OCI-LY1 (cell line): ENCODE measurements at regions not wholly inside any gene's neighbourhood (a gene's known extent, or its start where the extent isn't known, plus 50 kb on each side); places are given as distances from the start of the nearest gene placed in this dataset.

Experiments
- H2AFZ ChIP-seq: fragments of 200-600 bp; sonication (generic), shearing (Covaris generic); 2 replicates; pipeline ENCODE4 v1.6.0; 2014; ENCODE audit warnings: antibody characterized with exemption, mild to moderate bottlenecking, low read length
- H3F3A ChIP-seq: fragments of 200-600 bp; sonication (generic), shearing (Covaris generic); 2 replicates; pipeline ENCODE4 v1.6.0; 2014; ENCODE audit warnings: mild to moderate bottlenecking, antibody characterized with exemption, low read length, moderate library complexity; ENCODE audit not compliant: insufficient read depth
- H3K27ac ChIP-seq: fragments of 200-600 bp; sonication (generic); 2 replicates; pipeline ENCODE4 v1.5.1; 2014; ENCODE audit warnings: low read length, mixed run types, mild to moderate bottlenecking, low read depth; ENCODE audit not compliant: poor library complexity, severe bottlenecking
- H3K27me3 ChIP-seq: fragments of 200-600 bp; sonication (generic); 2 replicates; pipeline ENCODE4 v1.6.0; 2014; ENCODE audit warnings: antibody characterized with exemption, mild to moderate bottlenecking, low read length, moderate library complexity; ENCODE audit not compliant: insufficient read depth
- H3K36me3 ChIP-seq: fragments of 200-600 bp; sonication (generic); 2 replicates; pipeline ENCODE4 v1.6.1; 2014; ENCODE audit warnings: mild to moderate bottlenecking, antibody characterized with exemption, low read length, moderate library complexity, mixed read lengths; ENCODE audit not compliant: insufficient read depth
- H3K4me1 ChIP-seq: fragments of 200-600 bp; sonication (generic); 2 replicates; pipeline ENCODE4 v1.5.1; 2014; ENCODE audit warnings: mild to moderate bottlenecking, low read length, moderate library complexity; ENCODE audit not compliant: insufficient read depth, severe bottlenecking
- H3K4me2 ChIP-seq: fragments of 200-600 bp; sonication (generic), shearing (Covaris generic); 2 replicates; pipeline ENCODE4 v1.6.1; 2014; ENCODE audit warnings: low read length
- H3K4me3 ChIP-seq: fragments of 200-600 bp; sonication (generic); 2 replicates; pipeline ENCODE4 v1.5.1; 2014; ENCODE audit warnings: low read length, low read depth, mild to moderate bottlenecking, mixed read lengths; ENCODE audit not compliant: poor library complexity, severe bottlenecking
- H3K79me2 ChIP-seq: fragments of 200-600 bp; shearing (Covaris generic); 2 replicates; pipeline ENCODE4 v1.6.1; 2016; ENCODE audit warnings: mixed run types, low read length, mixed read lengths; ENCODE audit not compliant: insufficient read depth
- H3K9ac ChIP-seq: fragments of 200-600 bp; sonication (generic), shearing (Covaris generic); 2 replicates; pipeline ENCODE4 v1.6.1; 2014; ENCODE audit warnings: mild to moderate bottlenecking, low read length, mixed read lengths
- H3K9me2 ChIP-seq: fragments of 200-600 bp; sonication (generic), shearing (Covaris generic); 2 replicates; pipeline ENCODE4 v1.6.1; 2014; ENCODE audit warnings: low read depth, mild to moderate bottlenecking, low read length, mixed read lengths
- H3K9me3 ChIP-seq: fragments of 200-600 bp; shearing (Covaris generic); 2 replicates; pipeline ENCODE4 v1.6.1; 2014; ENCODE audit warnings: low read length, mixed read lengths
- H4K20me1 ChIP-seq: fragments of 200-600 bp; sonication (generic), shearing (Covaris generic); 2 replicates; pipeline ENCODE4 v1.6.0; 2016; ENCODE audit warnings: mild to moderate bottlenecking, low read length; ENCODE audit not compliant: insufficient read depth
- EZH2 ChIP-seq: fragments of 200-600 bp; sonication (generic), shearing (Covaris generic); IDR thresholded peaks from 2 replicates; pipeline ENCODE4 v1.8.0; 2017; ENCODE audit warnings: borderline replicate concordance, mixed run types, mild to moderate bottlenecking, antibody characterized with exemption, low read length, moderate library complexity, mixed read lengths
- TF ChIP-seq, protein P1 (sequence below): fragments of 200-600 bp; sonication (generic), shearing (Covaris generic); IDR thresholded peaks from 2 replicates; pipeline ENCODE4 v1.5.1; 2017; ENCODE audit warnings: mild to moderate bottlenecking, antibody characterized with exemption, low read length, moderate library complexity, mixed read lengths

GRCh38 chr22:48609279-48609865, 1218.3 kb downstream of the BRD1 start:
- Histone ChIP-seq H3K27me3 (no peaks in the 10 kb centered on the region), H4K20me1 (no peaks in the 10 kb centered on the region), H3K79me2 (no peaks in the 10 kb centered on the region)

GRCh38 chr22:48607901-48608662, 1219.6 kb downstream of the BRD1 start:
- Histone ChIP-seq H3K4me2 (no peak overlapping the region), H3K79me2 (no peaks in the 10 kb centered on the region), H2AFZ (no peak overlapping the region), H3F3A (no peaks in the 10 kb centered on the region), H3K36me3 (no peaks in the 10 kb centered on the region), H3K4me3 (no peak overlapping the region), H4K20me1 (no peaks in the 10 kb centered on the region), H3K9me3 (no peaks in the 10 kb centered on the region), H3K9ac (no peak overlapping the region), H3K9me2 (no peaks in the 10 kb centered on the region), H3K27ac (no peak overlapping the region), H3K4me1 (no peaks in the 10 kb centered on the region), H3K27me3 (no peaks in the 10 kb centered on the region)
- TF ChIP-seq EZH2, result no peak
- TF ChIP-seq, protein P1, sequence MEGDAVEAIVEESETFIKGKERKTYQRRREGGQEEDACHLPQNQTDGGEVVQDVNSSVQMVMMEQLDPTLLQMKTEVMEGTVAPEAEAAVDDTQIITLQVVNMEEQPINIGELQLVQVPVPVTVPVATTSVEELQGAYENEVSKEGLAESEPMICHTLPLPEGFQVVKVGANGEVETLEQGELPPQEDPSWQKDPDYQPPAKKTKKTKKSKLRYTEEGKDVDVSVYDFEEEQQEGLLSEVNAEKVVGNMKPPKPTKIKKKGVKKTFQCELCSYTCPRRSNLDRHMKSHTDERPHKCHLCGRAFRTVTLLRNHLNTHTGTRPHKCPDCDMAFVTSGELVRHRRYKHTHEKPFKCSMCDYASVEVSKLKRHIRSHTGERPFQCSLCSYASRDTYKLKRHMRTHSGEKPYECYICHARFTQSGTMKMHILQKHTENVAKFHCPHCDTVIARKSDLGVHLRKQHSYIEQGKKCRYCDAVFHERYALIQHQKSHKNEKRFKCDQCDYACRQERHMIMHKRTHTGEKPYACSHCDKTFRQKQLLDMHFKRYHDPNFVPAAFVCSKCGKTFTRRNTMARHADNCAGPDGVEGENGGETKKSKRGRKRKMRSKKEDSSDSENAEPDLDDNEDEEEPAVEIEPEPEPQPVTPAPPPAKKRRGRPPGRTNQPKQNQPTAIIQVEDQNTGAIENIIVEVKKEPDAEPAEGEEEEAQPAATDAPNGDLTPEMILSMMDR, result no peak

More at GRCh38 chr22:48609279-48609865, 1218.3 kb downstream of the BRD1 start:
- Histone ChIP-seq H3K9me3 (no peaks in the 10 kb centered on the region), H3K36me3 (no peaks in the 10 kb centered on the region), H3K4me2 (no peak overlapping the region), H3F3A (no peaks in the 10 kb centered on the region), H3K4me1 (no peaks in the 10 kb centered on the region), H3K4me3 (no peak overlapping the region), H3K27ac (no peak overlapping the region), H3K9me2 (no peaks in the 10 kb centered on the region), H3K9ac (no peak overlapping the region), H2AFZ (no peak overlapping the region)
- no peak for TF ChIP-seq EZH2
- TF ChIP-seq, protein P1, result no peak

GRCh38 chr22:48606684-48607307, 1220.9 kb downstream of the BRD1 start:
- H3F3A ChIP-seq, result no peaks in the 10 kb centered on the region
- H3K4me3 ChIP-seq, result no peak overlapping the region
- H3K9me2 ChIP-seq, result no peaks in the 10 kb centered on the region
- no peaks in the 10 kb centered on the region for H3K4me1 ChIP-seq
- no peaks in the 10 kb centered on the region for H3K27me3 ChIP-seq
- no peaks in the 10 kb centered on the region for H3K79me2 ChIP-seq
- H3K36me3 ChIP-seq, result no peaks in the 10 kb centered on the region
- TF ChIP-seq EZH2, result no peak
- no peak overlapping the region for H3K9ac ChIP-seq
- H3K4me2 ChIP-seq, result no peak overlapping the region
- H3K9me3 ChIP-seq, result no peaks in the 10 kb centered on the region
- no peak overlapping the region for H3K27ac ChIP-seq
- no peak overlapping the region for H2AFZ ChIP-seq
- H4K20me1 ChIP-seq, result no peaks in the 10 kb centered on the region
